Lower leg skin (tissue), 3 donors: ENCODE measurements at regions not wholly inside any gene's neighbourhood (a gene's known extent, or its start where the extent isn't known, plus 50 kb on each side); places are given as distances from the start of the nearest gene placed in this dataset.

Experiments used
- CTCF ChIP-seq, 3 donors: fragments of 450-650 bp; IDR thresholded peaks; one replicate each; pipeline ENCODE4 v1.5.1; 2016; ENCODE audit warnings: antibody characterized with exemption in 3 of 3, mild to moderate bottlenecking in 3 of 3, moderate library complexity in 2 of 3
- POLR2A ChIP-seq, 2 donors: fragments of 450-650 bp; IDR thresholded peaks; one replicate each; pipeline ENCODE4 v1.6.1; 2016 to 2017; ENCODE audit warnings: antibody characterized with exemption in 2 of 2, mild to moderate bottlenecking in 1 of 2, moderate library complexity in 1 of 2

GRCh38 chr10:21249435-21249834, 276.0 kb downstream of the SKIDA1 start:
- TF ChIP-seq POLR2A (IDR thresholded peaks at IDR 0.05) (no peak), CTCF (IDR thresholded peaks at IDR 0.05) (no peak)
